ENCODE measurements at regions not wholly inside any gene's neighbourhood (a gene's known extent, or its start where the extent isn't known, plus 50 kb on each side); places are given as distances from the start of the nearest gene placed in this dataset.

- WGBS, 4 donors = 55 to 75% (median 66%) methylated on average over 2 of the region's 2 CpGs
- Histone ChIP-seq H3K4me1 (no peaks in the 10 kb centered on the region), H3K4me3 (no peak overlapping the region), H3K9me3 (peaks cover 0 to 7% (median 0%) of the 10 kb centered on the region in 12 donors), H3K27ac (no peak overlapping the region), H3K36me3 (no peaks in the 10 kb centered on the region), H3K27me3 (no peaks in the 10 kb centered on the region)
- DNase-seq (no peak), ATAC-seq (no peak)
- intact Hi-C loops (cut with DNase I) = no loop called here
- TF ChIP-seq POLR2A (IDR thresholded peaks at IDR 0.05) (no peak), CTCF (IDR thresholded peaks at IDR 0.05) (no peak)
Observed at GRCh38 chr2:185934232-185934631, 195.6 kb downstream of the FSIP2 start.

GRCh38 chr2:185939858-185940257 lies 201.3 kb downstream of the FSIP2 start:
- Histone ChIP-seq H3K27ac (no peak overlapping the region), H3K4me1 (no peaks in the 10 kb centered on the region), H3K4me3 (no peak overlapping the region), H3K27me3 (no peaks in the 10 kb centered on the region), H3K9me3 (peaks cover 0 to 36% (median 8%) of the 10 kb centered on the region in 12 donors), H3K36me3 (peaks cover 0 to 10% (median 0%) of the 10 kb centered on the region in 9 donors)
- TF ChIP-seq CTCF (IDR thresholded peaks at IDR 0.05) (no peak), POLR2A (IDR thresholded peaks at IDR 0.05) (no peak)
- no peak for DNase-seq
- ATAC-seq = no peak
- intact Hi-C loops (cut with DNase I) = no loop called here

DNA sequence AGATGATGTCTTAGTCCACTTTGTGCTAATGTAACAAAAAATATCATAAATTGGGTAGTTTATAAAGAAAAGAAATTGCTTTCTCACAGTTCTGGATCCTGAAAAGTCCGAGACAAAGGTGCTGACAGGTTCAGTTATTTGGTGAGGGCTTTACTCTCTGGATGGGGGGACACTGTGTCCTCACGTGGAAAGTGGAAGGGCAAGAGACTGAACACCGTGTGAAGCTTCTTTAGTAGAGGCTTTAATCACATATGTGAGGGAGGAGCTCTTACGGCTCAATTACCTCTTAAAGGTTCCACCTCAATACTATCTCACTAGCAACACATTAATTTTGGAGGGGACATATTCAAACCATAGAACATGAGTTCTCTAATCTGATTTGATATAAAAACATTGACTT lies 204.3 kb downstream of the FSIP2 start:
- ATAC-seq = no peak
- no peak overlapping the region for H3K4me3 ChIP-seq
- no peak for TF ChIP-seq POLR2A (IDR thresholded peaks at IDR 0.05)
- TF ChIP-seq CTCF (IDR thresholded peaks at IDR 0.05) = no peak
- H3K36me3 ChIP-seq = peaks cover 0 to 10% (median 0%) of the 10 kb centered on the region in 9 donors
- intact Hi-C loops (cut with DNase I) = no loop called here
- 76 to 92% (median 85%) methylated on average over 4 of the region's 4 CpGs for WGBS, 4 donors
- DNase-seq = no peak
- H3K4me1 ChIP-seq = no peaks in the 10 kb centered on the region
- H3K27ac ChIP-seq = no peak overlapping the region
- H3K27me3 ChIP-seq = no peaks in the 10 kb centered on the region
- peaks cover 0 to 36% (median 8%) of the 10 kb centered on the region in 12 donors for H3K9me3 ChIP-seq

- Histone ChIP-seq H3K27me3 (no peaks in the 10 kb centered on the region), H3K27ac (no peak overlapping the region), H3K9me3 (peaks cover 0 to 19% (median 2%) of the 10 kb centered on the region in 12 donors), H3K36me3 (peaks cover 0 to 6% (median 0%) of the 10 kb centered on the region in 9 donors), H3K4me3 (no peak overlapping the region), H3K4me1 (no peaks in the 10 kb centered on the region)
- intact Hi-C loops (cut with DNase I) = no loop called here
- ATAC-seq (no peak), DNase-seq (no peak)
- 73 to 82% (median 77%) methylated on average over 2 of the region's 2 CpGs for WGBS, 4 donors
- TF ChIP-seq POLR2A (IDR thresholded peaks at IDR 0.05) (no peak), CTCF (IDR thresholded peaks at IDR 0.05) (no peak)
Observed at GRCh38 chr2:185947722-185948121, 209.1 kb downstream of the FSIP2 start.
